NCI-H82 (cell line): ENCODE measurements at regions not wholly inside any gene's neighbourhood (a gene's known extent, or its start where the extent isn't known, plus 50 kb on each side); places are given as distances from the start of the nearest gene placed in this dataset.

Source experiments
- DNase-seq: peaks from one replicate; lab custom pipeline; 2025; lab: John Stamatoyannopoulos, UW

GRCh38 chr4:186889876-186890643, 166.4 kb upstream of the FAT1 start:
- no peak for DNase-seq

GRCh38 chr4:186891859-186892486, 168.3 kb upstream of the FAT1 start:
- DNase-seq: no peak

- no peak for DNase-seq
Measured at GRCh38 chr4:186898367-186898766, 174.7 kb upstream of the FAT1 start.

- DNase-seq: no peak
Measured at GRCh38 chr4:186900232-186900900, 176.7 kb upstream of the FAT1 start.

DNA sequence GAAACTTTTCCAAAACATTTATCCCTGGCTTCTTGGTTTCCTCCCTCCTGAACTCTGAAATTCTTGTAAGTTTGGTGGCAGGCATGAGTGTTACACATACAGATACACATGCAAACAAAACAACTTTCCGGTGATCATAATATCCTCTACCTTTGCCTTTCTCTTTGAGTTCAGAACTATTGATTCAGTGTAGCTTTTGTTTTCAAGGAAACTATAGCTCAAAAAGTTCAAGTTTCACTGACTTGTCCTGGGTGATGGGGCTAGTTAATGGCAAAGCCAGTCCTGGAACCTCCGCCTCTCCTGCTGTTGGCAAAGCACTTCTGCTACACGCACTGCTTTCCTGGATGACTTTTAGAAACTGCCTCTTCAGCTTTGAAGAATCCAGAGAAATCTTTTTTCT, 177.3 kb upstream of the FAT1 start:
- DNase-seq: no peak

- no peak for DNase-seq
Measured at GRCh38 chr4:186901850-186902249, 178.2 kb upstream of the FAT1 start.

- DNase-seq: no peak
Measured at GRCh38 chr4:186902361-186902760, 178.7 kb upstream of the FAT1 start.

- no peak for DNase-seq
Measured at GRCh38 chr4:186904101-186904500, 180.4 kb upstream of the FAT1 start.

GRCh38 chr4:186906722-186907121, 183.1 kb upstream of the FAT1 start:
- DNase-seq: no peak

DNA sequence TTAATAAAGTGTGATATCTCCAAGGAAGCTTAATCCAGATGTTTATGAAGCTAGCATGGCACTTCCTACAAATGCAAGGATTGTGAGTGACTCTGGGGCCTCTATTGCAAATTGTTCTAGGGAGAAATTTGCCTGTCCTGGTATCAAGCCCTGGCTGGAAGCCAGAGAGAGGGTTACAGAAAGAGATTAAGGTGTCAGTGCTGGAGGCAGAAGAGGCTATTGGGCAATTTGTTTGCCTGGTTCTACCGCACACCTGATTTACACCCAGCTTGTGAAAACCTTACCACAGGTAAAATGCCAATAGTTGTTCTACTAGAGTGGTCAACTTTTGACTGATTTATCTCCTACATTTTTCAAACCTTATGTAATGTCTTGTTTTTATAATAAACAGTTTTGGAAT, 186.7 kb upstream of the FAT1 start:
- no peak for DNase-seq

DNA sequence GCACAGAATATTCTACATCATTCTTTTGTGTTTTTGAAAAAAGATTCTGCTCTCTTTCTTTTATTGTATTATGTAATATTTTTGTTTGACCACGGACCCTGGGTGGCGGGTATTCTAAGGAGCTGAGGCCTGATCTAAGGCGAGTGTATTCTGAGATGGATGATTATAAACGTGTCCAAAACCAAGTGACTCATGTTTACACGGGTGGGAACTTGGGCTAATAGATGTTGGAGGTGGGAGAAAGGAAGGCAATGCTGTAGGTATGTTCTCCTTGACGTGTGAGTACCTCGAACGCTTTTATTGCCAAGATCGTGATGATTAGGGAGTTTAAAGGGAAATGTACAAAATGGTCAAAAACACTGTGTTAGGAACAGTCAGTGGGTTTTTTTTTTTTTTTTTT, 188.9 kb upstream of the FAT1 start:
- no peak for DNase-seq

- no peak for DNase-seq
Measured at GRCh38 chr4:186915816-186916215, 192.2 kb upstream of the FAT1 start.

DNA sequence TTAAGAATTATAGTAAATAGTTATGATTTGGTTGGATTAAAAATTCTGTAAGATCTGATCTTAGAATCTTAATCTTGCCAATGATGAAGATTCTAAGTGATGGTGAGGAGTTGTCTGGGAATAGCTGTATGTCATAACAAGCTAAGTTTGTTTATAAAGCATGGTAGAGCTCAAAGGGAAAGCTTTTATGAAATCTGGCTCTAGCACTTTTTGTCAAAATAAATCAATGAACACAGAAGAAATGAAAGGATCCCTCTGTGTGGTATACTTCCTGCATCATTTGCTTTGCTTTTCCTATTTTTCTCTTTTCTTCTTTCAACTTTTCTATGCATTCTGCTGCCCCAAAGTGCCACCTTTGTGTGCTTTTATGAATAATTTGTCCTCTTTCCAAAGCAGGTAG, 193.5 kb upstream of the FAT1 start:
- no peak for DNase-seq

DNA sequence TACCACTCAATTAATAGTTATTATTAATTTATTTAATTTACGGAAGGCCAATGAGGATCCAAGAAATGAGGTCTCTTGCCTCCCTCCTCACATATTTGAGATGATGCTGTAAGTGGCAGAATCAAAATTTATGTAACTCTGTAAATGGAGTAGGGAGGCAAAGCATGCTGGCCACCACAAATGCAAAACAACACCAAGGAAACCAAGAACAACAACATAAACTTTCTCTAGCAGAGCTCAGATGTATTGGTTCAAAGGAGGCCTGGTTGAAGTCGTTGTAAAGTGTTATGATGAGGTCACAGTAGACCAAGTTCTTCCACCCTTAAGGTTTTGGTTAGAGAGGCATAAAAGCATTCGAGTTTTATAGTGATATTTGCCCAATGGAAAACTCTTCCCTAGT, 194.8 kb upstream of the FAT1 start:
- DNase-seq: no peak

DNA sequence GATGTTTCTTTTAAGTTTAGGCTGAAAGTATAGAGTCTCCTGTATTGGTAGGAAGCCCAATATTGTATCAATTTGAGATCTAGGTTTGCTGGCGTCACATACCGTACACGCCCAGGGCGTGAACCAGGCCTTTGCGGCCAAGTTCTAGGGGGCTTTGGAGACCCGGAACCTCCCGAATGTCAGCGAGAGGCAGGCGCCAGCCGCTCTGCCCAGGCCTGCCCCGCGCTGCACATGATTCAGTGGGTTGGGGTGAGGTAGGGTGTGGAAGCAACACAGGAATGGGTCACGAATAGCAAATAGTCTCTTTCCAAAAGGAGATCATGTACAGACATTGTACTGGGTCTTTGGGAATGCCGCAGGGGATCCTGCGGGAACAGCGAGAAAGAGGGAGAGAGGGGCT, 195.7 kb upstream of the FAT1 start:
- DNase-seq: no peak

DNA sequence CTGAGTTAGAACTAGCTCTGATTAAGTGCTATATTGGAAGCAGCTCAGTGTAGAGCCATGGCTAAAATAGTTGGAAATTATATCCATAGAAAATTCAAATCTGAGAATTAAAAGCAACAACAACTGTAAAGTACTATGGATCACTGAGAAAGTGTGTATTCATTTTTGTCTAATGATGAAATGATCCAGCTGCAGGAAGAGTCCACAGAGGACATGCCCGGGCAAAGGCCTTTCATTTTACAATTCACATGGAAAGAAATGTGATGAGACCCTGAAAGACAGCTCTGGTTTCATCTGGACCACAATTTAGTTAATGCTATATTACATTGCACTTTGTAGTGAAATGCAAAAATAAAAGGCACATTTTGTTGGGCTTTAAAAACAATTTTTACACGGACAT, 196.8 kb upstream of the FAT1 start:
- DNase-seq: no peak

DNA sequence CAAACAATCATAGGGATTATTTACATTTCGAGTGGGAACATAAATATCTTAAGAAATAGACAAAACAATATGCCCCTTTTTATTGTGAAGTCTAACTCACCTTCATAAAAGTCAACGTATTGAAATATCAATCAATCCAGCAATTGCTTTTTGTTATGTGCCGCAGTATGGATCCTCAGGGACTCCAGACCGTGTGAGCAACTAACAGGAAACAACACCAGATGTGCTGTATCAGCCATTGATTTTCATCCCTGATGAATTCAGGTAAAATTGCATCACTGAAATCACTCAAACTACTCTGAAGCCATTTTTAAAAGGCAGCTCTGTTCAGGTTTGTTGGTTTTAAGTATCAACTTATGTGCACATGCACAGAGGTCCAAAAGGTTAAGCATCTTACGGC, 197.3 kb upstream of the FAT1 start:
- DNase-seq: no peak

DNA sequence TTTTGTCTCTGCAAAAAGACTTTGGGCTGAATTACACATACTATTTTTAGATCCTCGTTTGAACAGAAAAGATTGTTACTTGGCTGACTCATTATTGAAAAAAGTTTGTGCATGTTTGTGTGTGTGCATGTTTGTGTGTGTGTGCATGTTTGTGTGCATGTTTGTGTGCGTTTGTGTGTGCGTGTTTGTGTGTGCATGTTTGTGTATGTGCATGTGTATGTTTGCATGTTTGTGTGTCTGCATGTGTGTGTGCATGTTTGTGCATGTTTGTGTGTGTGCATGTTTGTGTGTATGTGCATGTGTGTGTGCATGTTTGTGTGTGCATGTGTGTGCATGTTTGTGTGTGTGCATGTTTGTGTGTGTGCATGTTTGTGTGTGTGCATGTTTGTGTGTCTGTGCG, 201.1 kb upstream of the FAT1 start:
- no peak for DNase-seq

DNA sequence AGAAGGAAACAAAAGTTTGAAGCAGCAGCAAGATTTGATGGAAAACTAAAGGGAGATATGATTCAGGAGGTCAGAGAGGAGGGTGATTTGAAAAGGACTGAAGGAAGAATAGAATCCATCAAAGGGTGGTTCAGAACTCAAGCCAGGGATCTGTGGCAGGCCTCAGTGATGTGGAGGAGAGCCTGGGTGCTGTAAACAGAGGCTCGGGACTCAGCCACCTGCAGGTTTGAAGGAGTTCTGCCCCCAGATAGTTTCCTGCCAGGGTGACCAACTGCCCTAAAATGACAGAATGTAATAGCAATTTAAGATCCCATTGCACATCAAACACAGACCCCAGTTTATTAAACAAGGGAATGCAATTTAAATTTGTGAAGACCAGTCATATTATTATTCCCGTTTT, 204.0 kb upstream of the FAT1 start:
- DNase-seq: no peak

GRCh38 chr4:186930024-186930423, 206.4 kb upstream of the FAT1 start:
- no peak for DNase-seq

- no peak for DNase-seq
Measured at GRCh38 chr4:186931519-186931918, 207.9 kb upstream of the FAT1 start.

- no peak for DNase-seq
Measured at GRCh38 chr4:186932196-186932595, 208.5 kb upstream of the FAT1 start.

DNA sequence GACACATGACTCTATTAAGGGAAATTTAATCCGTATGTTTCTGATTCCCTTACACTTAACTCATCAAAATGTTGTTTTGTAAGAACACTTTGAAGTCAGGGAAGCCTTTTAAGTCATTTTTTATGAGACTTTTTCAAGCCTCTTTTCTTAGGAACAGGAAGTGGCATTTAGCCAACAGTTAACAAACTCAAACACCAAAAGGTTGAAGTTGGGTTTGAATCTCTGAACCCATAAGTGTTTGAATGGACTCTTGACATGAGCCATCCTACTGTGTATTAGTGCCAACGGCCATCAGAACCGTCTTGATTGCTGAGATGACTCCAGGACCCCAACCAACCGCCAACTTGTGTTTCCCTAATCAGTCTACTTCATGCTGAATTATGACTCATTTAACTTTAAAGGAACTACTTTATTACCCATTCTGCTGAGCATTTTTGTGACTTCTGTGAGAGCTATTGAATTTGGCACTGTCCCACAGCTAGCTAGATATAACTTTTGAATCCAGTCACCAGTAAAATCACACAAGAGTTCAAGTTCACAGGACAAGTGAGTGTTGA, 209.1 kb upstream of the FAT1 start:
- no peak for DNase-seq
